MM.1S (cell line): ENCODE measurements at regions not wholly inside any gene's neighbourhood (a gene's known extent, or its start where the extent isn't known, plus 50 kb on each side); places are given as distances from the start of the nearest gene placed in this dataset.

Source experiments
- DNase-seq: peaks from one replicate; pipeline ENCODE4 v3.0.0-alpha.2; 2015
- H2AFZ ChIP-seq: fragments of 300-600 bp; sonication (generic); 2 replicates; pipeline ENCODE4 v1.6.0; 2016; ENCODE audit warnings: antibody characterized with exemption, low read length
- H3F3A ChIP-seq: fragments of 300-600 bp; sonication (generic); 2 replicates; pipeline ENCODE4 v1.6.1; 2016; ENCODE audit warnings: mild to moderate bottlenecking, antibody characterized with exemption, low read length, moderate library complexity, mixed read lengths; ENCODE audit not compliant: insufficient read depth
- H3K27ac ChIP-seq: fragments of 300-600 bp; sonication (generic); 2 replicates; pipeline ENCODE4 v1.5.1; 2016; ENCODE audit warnings: mild to moderate bottlenecking, low read length
- H3K27me3 ChIP-seq: fragments of 300-600 bp; sonication (generic); replicated peaks from 2 replicates; pipeline ENCODE4 v1.6.0; 2016; ENCODE audit warnings: low read length; ENCODE audit not compliant: insufficient read depth
- H3K36me3 ChIP-seq: fragments of 300-600 bp; sonication (generic); replicated peaks from 2 replicates; pipeline ENCODE4 v1.6.1; 2016; ENCODE audit warnings: mild to moderate bottlenecking, low read length, mixed read lengths; ENCODE audit not compliant: insufficient read depth
- H3K4me1 ChIP-seq: fragments of 300-600 bp; sonication (generic); 2 replicates; pipeline ENCODE4 v1.6.1; 2016; ENCODE audit warnings: low read length, mixed read lengths
- H3K4me2 ChIP-seq: fragments of 300-600 bp; sonication (generic); 2 replicates; pipeline ENCODE4 v1.6.0; 2016; ENCODE audit warnings: low read depth, low read length
- H3K4me3 ChIP-seq: fragments of 300-600 bp; sonication (generic); 2 replicates; pipeline ENCODE4 v1.5.1; 2016; ENCODE audit warnings: low read length, mixed read lengths
- H3K79me2 ChIP-seq: fragments of 300-600 bp; sonication (generic); 2 replicates; pipeline ENCODE4 v1.6.1; 2016; ENCODE audit warnings: mixed run types, low read length, mixed read lengths
- H3K9ac ChIP-seq: fragments of 300-600 bp; sonication (generic); 2 replicates; pipeline ENCODE4 v1.6.1; 2016; ENCODE audit warnings: low read length, mixed read lengths
- H3K9me2 ChIP-seq: fragments of 300-600 bp; sonication (generic); replicated peaks from 2 replicates; pipeline ENCODE4 v1.6.1; 2016; ENCODE audit warnings: mild to moderate bottlenecking, low read length, mixed read lengths; ENCODE audit not compliant: insufficient read depth
- H3K9me3 ChIP-seq: fragments of 300-600 bp; sonication (generic); replicated peaks from 2 replicates; pipeline ENCODE4 v1.6.1; 2016; ENCODE audit warnings: mild to moderate bottlenecking, low read length, mixed read lengths; ENCODE audit not compliant: insufficient read depth
- H4K20me1 ChIP-seq: fragments of 300-600 bp; sonication (generic); 2 replicates; pipeline ENCODE4 v1.6.1; 2016; ENCODE audit warnings: mild to moderate bottlenecking, low read length, moderate library complexity, mixed read lengths; ENCODE audit not compliant: insufficient read depth
- EZH2 ChIP-seq: fragments of 300-600 bp; sonication (generic); optimal IDR thresholded peaks from 2 replicates; pipeline ENCODE3; 2017; ENCODE audit warnings: low read depth, mild to moderate bottlenecking, antibody characterized with exemption, low read length, mixed read lengths
- EZH2phosphoT487 ChIP-seq: fragments of 300-600 bp; sonication (generic); IDR thresholded peaks from 2 replicates; pipeline ENCODE4 v1.6.1; 2018; ENCODE audit warnings: antibody characterized with exemption, low read length
- TF ChIP-seq, protein P1 (sequence below): fragments of 300-600 bp; sonication (generic); IDR thresholded peaks from 2 replicates; pipeline ENCODE4 v1.5.1; 2016; ENCODE audit warnings: antibody characterized with exemption, low read length, mixed read lengths

DNA sequence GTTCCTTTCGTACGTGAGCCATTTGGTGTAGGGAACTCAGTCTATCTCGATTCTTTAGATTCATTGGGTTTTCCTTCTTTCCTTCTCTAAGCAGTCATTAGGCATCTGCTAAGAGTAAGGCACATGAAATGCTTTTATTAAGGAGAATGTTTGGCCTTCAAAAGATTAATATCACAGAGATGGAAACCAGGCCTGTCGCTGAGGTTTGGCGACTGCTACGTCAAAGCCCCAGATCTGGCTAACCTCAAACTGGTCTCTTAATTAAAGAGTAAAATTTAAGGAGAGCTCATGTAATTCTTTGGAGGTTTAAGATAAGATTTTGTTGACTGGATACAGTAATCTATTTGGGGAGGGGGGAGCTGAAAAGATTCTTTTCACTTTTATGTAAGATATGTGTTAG, 189.8 kb downstream of the JCAD start:
- Histone ChIP-seq H3K36me3 (no peaks in the 10 kb centered on the region), H3K27me3 (no peaks in the 10 kb centered on the region), H3K27ac (no peak overlapping the region), H3K9me2 (no peaks in the 10 kb centered on the region), H3K9ac (no peak overlapping the region), H3F3A (no peaks in the 10 kb centered on the region), H3K4me2 (no peak overlapping the region), H2AFZ (no peak overlapping the region), H3K79me2 (no peaks in the 10 kb centered on the region), H3K9me3 (no peaks in the 10 kb centered on the region), H3K4me1 (no peaks in the 10 kb centered on the region), H3K4me3 (no peak overlapping the region), H4K20me1 (no peaks in the 10 kb centered on the region)
- TF ChIP-seq, protein P1, sequence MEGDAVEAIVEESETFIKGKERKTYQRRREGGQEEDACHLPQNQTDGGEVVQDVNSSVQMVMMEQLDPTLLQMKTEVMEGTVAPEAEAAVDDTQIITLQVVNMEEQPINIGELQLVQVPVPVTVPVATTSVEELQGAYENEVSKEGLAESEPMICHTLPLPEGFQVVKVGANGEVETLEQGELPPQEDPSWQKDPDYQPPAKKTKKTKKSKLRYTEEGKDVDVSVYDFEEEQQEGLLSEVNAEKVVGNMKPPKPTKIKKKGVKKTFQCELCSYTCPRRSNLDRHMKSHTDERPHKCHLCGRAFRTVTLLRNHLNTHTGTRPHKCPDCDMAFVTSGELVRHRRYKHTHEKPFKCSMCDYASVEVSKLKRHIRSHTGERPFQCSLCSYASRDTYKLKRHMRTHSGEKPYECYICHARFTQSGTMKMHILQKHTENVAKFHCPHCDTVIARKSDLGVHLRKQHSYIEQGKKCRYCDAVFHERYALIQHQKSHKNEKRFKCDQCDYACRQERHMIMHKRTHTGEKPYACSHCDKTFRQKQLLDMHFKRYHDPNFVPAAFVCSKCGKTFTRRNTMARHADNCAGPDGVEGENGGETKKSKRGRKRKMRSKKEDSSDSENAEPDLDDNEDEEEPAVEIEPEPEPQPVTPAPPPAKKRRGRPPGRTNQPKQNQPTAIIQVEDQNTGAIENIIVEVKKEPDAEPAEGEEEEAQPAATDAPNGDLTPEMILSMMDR = no peak
- no peak for TF ChIP-seq EZH2phosphoT487
- TF ChIP-seq EZH2 = no peak
- DNase-seq = no peak

GRCh38 chr10:29866356-29866755, 193.0 kb downstream of the JCAD start:
- Histone ChIP-seq H3K27ac (no peak overlapping the region), H3K4me3 (no peak overlapping the region), H4K20me1 (no peaks in the 10 kb centered on the region), H3K27me3 (no peaks in the 10 kb centered on the region), H3K9me3 (no peaks in the 10 kb centered on the region), H3F3A (no peaks in the 10 kb centered on the region), H3K9me2 (no peaks in the 10 kb centered on the region), H3K9ac (no peak overlapping the region), H2AFZ (no peak overlapping the region), H3K4me1 (no peaks in the 10 kb centered on the region), H3K4me2 (no peak overlapping the region), H3K79me2 (no peaks in the 10 kb centered on the region), H3K36me3 (no peaks in the 10 kb centered on the region)
- TF ChIP-seq, protein P1 = no peak
- TF ChIP-seq EZH2phosphoT487 (no peak), EZH2 (no peak)
- no peak for DNase-seq

GRCh38 chr10:29865700-29866355, 193.6 kb downstream of the JCAD start:
- Histone ChIP-seq H2AFZ (no peak overlapping the region), H3K9ac (no peak overlapping the region), H3K4me3 (no peak overlapping the region), H3K9me3 (no peaks in the 10 kb centered on the region), H3K4me1 (no peaks in the 10 kb centered on the region), H4K20me1 (no peaks in the 10 kb centered on the region), H3K9me2 (no peaks in the 10 kb centered on the region), H3K27me3 (no peaks in the 10 kb centered on the region), H3K79me2 (no peaks in the 10 kb centered on the region), H3K27ac (no peak overlapping the region), H3F3A (no peaks in the 10 kb centered on the region), H3K36me3 (no peaks in the 10 kb centered on the region), H3K4me2 (no peak overlapping the region)
- DNase-seq = no peak
- TF ChIP-seq, protein P1 = no peak
- TF ChIP-seq EZH2 (no peak), EZH2phosphoT487 (no peak)
